ENCODE measurements at regions not wholly inside any gene's neighbourhood (a gene's known extent, or its start where the extent isn't known, plus 50 kb on each side); places are given as distances from the start of the nearest gene placed in this dataset.

DNA sequence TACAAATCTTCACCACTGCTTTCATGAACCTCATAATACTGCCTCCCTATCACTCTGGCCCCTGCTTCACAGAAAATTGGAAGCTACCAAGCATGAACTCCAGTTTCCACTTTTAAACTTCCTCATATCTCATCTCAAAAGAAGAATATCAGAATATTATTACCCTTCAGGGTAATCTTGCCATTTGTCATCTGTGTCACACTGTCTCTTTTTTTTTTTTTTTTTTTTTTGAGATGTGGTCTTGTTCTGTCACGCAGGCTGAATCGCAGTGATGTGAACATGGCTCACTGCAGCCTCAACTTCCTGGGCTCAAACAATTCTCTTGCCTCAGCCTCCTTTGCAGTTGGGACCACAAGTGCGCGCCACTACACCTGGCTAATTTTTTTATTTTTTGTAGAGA, 80.4 kb upstream of the TCF12 start:
- no peaks in the 10 kb centered on the region for H3K36me3 ChIP-seq (ENCODE audit: control insufficient read depth, insufficient read depth, low read length)
- H3K4me1 Mint-ChIP-seq, result peaks cover 7 to 10% of the 10 kb centered on the region in 2 donors
- intact Hi-C loops (cut with micrococcal nuclease), result no loop called here
- H3K9me3 Mint-ChIP-seq, result no peaks in the 10 kb centered on the region
- no peak overlapping the region for H3K27ac ChIP-seq (ENCODE audit: low read length)
- no peak overlapping the region for H3K4me3 ChIP-seq (ENCODE audit: low read length)
- no peaks in the 10 kb centered on the region for H3K9me3 ChIP-seq (ENCODE audit: control insufficient read depth, insufficient read depth, low read length)
- no peak overlapping the region for H3K27ac Mint-ChIP-seq
- 90% methylated on average over 4 of the region's 4 CpGs for WGBS (ENCODE audit: insufficient coverage)
- no peaks in the 10 kb centered on the region for H3K4me1 ChIP-seq (ENCODE audit: control insufficient read depth, insufficient read depth, low read length)
- no peaks in the 10 kb centered on the region for H3K27me3 ChIP-seq (ENCODE audit: control insufficient read depth, insufficient read depth, low read length)
- ATAC-seq (no peak), DNase-seq (no peak)
- no peaks in the 10 kb centered on the region for H3K36me3 Mint-ChIP-seq
- no peak overlapping the region for H3K4me3 Mint-ChIP-seq
- H3K27me3 Mint-ChIP-seq (ENCODE audit: low read depth in 2 of 2), result no peaks in the 10 kb centered on the region
- TF ChIP-seq, protein P1, sequence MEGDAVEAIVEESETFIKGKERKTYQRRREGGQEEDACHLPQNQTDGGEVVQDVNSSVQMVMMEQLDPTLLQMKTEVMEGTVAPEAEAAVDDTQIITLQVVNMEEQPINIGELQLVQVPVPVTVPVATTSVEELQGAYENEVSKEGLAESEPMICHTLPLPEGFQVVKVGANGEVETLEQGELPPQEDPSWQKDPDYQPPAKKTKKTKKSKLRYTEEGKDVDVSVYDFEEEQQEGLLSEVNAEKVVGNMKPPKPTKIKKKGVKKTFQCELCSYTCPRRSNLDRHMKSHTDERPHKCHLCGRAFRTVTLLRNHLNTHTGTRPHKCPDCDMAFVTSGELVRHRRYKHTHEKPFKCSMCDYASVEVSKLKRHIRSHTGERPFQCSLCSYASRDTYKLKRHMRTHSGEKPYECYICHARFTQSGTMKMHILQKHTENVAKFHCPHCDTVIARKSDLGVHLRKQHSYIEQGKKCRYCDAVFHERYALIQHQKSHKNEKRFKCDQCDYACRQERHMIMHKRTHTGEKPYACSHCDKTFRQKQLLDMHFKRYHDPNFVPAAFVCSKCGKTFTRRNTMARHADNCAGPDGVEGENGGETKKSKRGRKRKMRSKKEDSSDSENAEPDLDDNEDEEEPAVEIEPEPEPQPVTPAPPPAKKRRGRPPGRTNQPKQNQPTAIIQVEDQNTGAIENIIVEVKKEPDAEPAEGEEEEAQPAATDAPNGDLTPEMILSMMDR (IDR thresholded peaks at IDR 0.05), result no peak

DNA sequence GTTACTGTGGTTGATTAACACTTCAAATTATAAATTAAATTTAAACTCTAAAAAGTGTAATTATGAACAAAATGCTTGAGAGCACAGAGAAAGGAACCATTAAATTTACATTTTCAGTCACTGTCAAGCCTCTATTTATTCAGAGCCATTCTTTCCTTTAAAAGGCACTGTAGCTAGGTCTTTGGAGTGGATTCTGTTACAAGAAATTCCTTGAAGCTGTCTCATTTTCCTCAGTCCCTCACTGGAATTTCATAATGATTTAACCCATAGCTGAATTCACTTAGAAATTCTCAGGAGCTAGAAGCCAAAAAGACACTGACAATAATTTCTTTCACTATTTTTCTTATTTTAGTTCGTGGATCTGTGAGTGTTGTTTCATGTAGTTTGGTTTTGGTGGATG, 81.2 kb upstream of the TCF12 start:
- intact Hi-C loops (cut with micrococcal nuclease), result no loop called here
- ATAC-seq, result no peak

DNA sequence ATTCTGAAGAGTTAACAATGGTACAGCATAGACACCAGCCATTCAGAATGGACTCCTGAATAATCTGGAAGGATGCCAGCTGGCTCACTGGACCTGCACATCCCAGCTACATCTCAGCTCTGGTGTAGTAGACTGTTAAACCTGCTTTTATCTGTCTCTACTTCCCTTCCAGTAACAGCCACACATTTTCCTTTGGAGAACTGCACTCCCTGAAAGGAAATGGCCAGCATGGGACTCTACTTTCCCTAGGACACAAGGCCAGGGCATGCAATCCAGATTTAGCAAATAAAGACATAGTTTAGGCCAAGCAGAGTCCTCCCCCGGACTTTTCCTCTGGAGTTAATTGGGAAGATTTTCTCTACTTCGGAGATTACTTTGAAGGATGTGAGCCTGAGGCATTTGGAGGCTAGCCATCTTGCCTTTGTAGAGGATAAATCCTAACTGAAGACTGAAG, 82.7 kb upstream of the TCF12 start:
- Mint-ChIP-seq H3K27ac (no peak overlapping the region), H3K27me3 (ENCODE audit: low read depth in 2 of 2) (no peaks in the 10 kb centered on the region), H3K36me3 (no peaks in the 10 kb centered on the region), H3K4me1 (peaks cover 7 to 10% of the 10 kb centered on the region in 2 donors), H3K4me3 (no peak overlapping the region), H3K9me3 (no peaks in the 10 kb centered on the region)
- Histone ChIP-seq H3K4me1 (ENCODE audit: control insufficient read depth, insufficient read depth, low read length) (no peaks in the 10 kb centered on the region), H3K9me3 (ENCODE audit: control insufficient read depth, insufficient read depth, low read length) (no peaks in the 10 kb centered on the region), H3K27ac (ENCODE audit: low read length) (no peak overlapping the region), H3K4me3 (ENCODE audit: low read length) (no peak overlapping the region), H3K36me3 (ENCODE audit: control insufficient read depth, insufficient read depth, low read length) (no peaks in the 10 kb centered on the region), H3K27me3 (ENCODE audit: control insufficient read depth, insufficient read depth, low read length) (no peaks in the 10 kb centered on the region)
- ATAC-seq, result no peak
- 92% methylated on average over 2 of the region's 2 CpGs for WGBS (ENCODE audit: insufficient coverage)
- TF ChIP-seq, protein P1 (IDR thresholded peaks at IDR 0.05), result no peak
- intact Hi-C loops (cut with micrococcal nuclease), result no loop called here
- no peak for DNase-seq

More for the DNA sequence above, 81.2 kb upstream of the TCF12 start:
- no peak for DNase-seq
- Histone ChIP-seq H3K27ac (ENCODE audit: low read length) (no peak overlapping the region), H3K4me1 (ENCODE audit: control insufficient read depth, insufficient read depth, low read length) (no peaks in the 10 kb centered on the region), H3K27me3 (ENCODE audit: control insufficient read depth, insufficient read depth, low read length) (no peaks in the 10 kb centered on the region), H3K36me3 (ENCODE audit: control insufficient read depth, insufficient read depth, low read length) (no peaks in the 10 kb centered on the region), H3K9me3 (ENCODE audit: control insufficient read depth, insufficient read depth, low read length) (no peaks in the 10 kb centered on the region), H3K4me3 (ENCODE audit: low read length) (no peak overlapping the region)
- Mint-ChIP-seq H3K4me3 (no peak overlapping the region), H3K36me3 (no peaks in the 10 kb centered on the region), H3K9me3 (no peaks in the 10 kb centered on the region), H3K4me1 (peaks cover 7 to 10% of the 10 kb centered on the region in 2 donors), H3K27me3 (ENCODE audit: low read depth in 2 of 2) (no peaks in the 10 kb centered on the region), H3K27ac (no peak overlapping the region)
- TF ChIP-seq, protein P1 (IDR thresholded peaks at IDR 0.05), result no peak
- WGBS (ENCODE audit: insufficient coverage), result no CpG with 5 or more reads among the region's 1 CpG

DNA sequence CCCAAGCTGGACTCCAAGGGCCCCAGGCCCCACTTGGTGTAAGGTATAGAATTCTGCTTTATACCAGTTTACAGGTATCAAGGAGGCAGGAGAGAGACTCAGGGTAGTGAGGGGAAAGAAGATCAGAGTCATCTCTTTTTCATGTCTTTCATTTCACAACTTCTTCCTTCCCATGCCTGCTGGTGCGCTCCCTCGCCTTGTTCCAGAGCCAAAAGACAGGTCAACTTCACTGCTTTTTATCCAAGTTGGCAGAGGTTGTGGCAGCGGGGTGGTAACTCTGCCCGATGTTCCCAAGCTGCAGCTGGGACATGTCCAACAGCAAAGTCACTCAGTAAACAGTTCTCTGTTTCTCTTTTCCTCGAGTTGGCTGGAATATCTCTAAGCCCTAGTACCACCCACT, 86.3 kb upstream of the TCF12 start:
- Mint-ChIP-seq H3K27me3 (ENCODE audit: low read depth in 2 of 2) (no peaks in the 10 kb centered on the region), H3K27ac (no peak overlapping the region), H3K4me3 (no peak overlapping the region), H3K36me3 (no peaks in the 10 kb centered on the region), H3K4me1 (no peaks in the 10 kb centered on the region), H3K9me3 (no peaks in the 10 kb centered on the region)
- ATAC-seq, result no peak
- Histone ChIP-seq H3K4me1 (ENCODE audit: control insufficient read depth, insufficient read depth, low read length) (no peaks in the 10 kb centered on the region), H3K27ac (ENCODE audit: low read length) (no peak overlapping the region), H3K4me3 (ENCODE audit: low read length) (no peak overlapping the region), H3K27me3 (ENCODE audit: control insufficient read depth, insufficient read depth, low read length) (no peaks in the 10 kb centered on the region), H3K36me3 (ENCODE audit: control insufficient read depth, insufficient read depth, low read length) (no peaks in the 10 kb centered on the region), H3K9me3 (ENCODE audit: control insufficient read depth, insufficient read depth, low read length) (no peaks in the 10 kb centered on the region)
- WGBS (ENCODE audit: insufficient coverage), result 82% methylated on average over 5 of the region's 5 CpGs
- no peak for DNase-seq
- TF ChIP-seq, protein P1 (IDR thresholded peaks at IDR 0.05), result no peak
- intact Hi-C loops (cut with micrococcal nuclease), result no loop called here

All from natural killer cell (primary cell).